ENCODE measurements at regions not wholly inside any gene's neighbourhood (a gene's known extent, or its start where the extent isn't known, plus 50 kb on each side); places are given as distances from the start of the nearest gene placed in this dataset.
A peak's percentile ranks its signal among the peaks of the same experiment; 100 is the strongest.
"Not testable (repeated sequence)": the region's sequence is repeated elsewhere in the genome, so short reads cannot be mapped to it uniquely, and the experiment has no call there.

- Histone ChIP-seq H3K27me3 (ENCODE audit: control insufficient read depth, insufficient read depth, low read length) (no peaks in the 10 kb centered on the region), H3K36me3 (ENCODE audit: control insufficient read depth, insufficient read depth, low read length) (no peaks in the 10 kb centered on the region), H3K4me1 (ENCODE audit: control insufficient read depth, insufficient read depth, low read length) (no peaks in the 10 kb centered on the region), H3K4me3 (ENCODE audit: low read length) (no peak overlapping the region), H3K9me3 (ENCODE audit: control insufficient read depth, low read depth, low read length) (no peaks in the 10 kb centered on the region), H3K27ac (ENCODE audit: low read length) (no peak overlapping the region)
- DNase-seq, result no peak
- no CpG with 5 or more reads among the region's 1 CpG for WGBS (ENCODE audit: insufficient coverage, low lambda C conversion rate)
These were observed 942.2 kb downstream of the CNTNAP5 start for GRCh38 chr2:124967325-124967724.

GRCh38 chr2:124970030-124970429, 944.9 kb downstream of the CNTNAP5 start:
- no peaks in the 10 kb centered on the region for H3K9me3 ChIP-seq (ENCODE audit: control insufficient read depth, low read depth, low read length)
- H3K4me3 ChIP-seq (ENCODE audit: low read length), result no peak overlapping the region
- H3K4me1 ChIP-seq (ENCODE audit: control insufficient read depth, insufficient read depth, low read length), result no peaks in the 10 kb centered on the region
- no peak overlapping the region for H3K27ac ChIP-seq (ENCODE audit: low read length)
- DNase-seq, result no peak
- no peaks in the 10 kb centered on the region for H3K36me3 ChIP-seq (ENCODE audit: control insufficient read depth, insufficient read depth, low read length)
- WGBS (ENCODE audit: insufficient coverage, low lambda C conversion rate), result 100% methylated on average over 1 of the region's 2 CpGs
- H3K27me3 ChIP-seq (ENCODE audit: control insufficient read depth, insufficient read depth, low read length), result no peaks in the 10 kb centered on the region

GRCh38 chr2:124973396-124973795, 948.3 kb downstream of the CNTNAP5 start:
- no CpG with 5 or more reads among the region's 1 CpG for WGBS (ENCODE audit: insufficient coverage, low lambda C conversion rate)
- H3K9me3 ChIP-seq (ENCODE audit: control insufficient read depth, low read depth, low read length), result no peaks in the 10 kb centered on the region
- no peaks in the 10 kb centered on the region for H3K4me1 ChIP-seq (ENCODE audit: control insufficient read depth, insufficient read depth, low read length)
- no peak overlapping the region for H3K4me3 ChIP-seq (ENCODE audit: low read length)
- H3K27me3 ChIP-seq (ENCODE audit: control insufficient read depth, insufficient read depth, low read length), result no peaks in the 10 kb centered on the region
- no peak overlapping the region for H3K27ac ChIP-seq (ENCODE audit: low read length)
- H3K36me3 ChIP-seq (ENCODE audit: control insufficient read depth, insufficient read depth, low read length), result no peaks in the 10 kb centered on the region
- DNase-seq, result no peak

GRCh38 chr2:124975224-124975623, 950.1 kb downstream of the CNTNAP5 start:
- no peaks in the 10 kb centered on the region for H3K4me1 ChIP-seq (ENCODE audit: control insufficient read depth, insufficient read depth, low read length)
- no CpG with 5 or more reads among the region's 3 CpGs for WGBS (ENCODE audit: insufficient coverage, low lambda C conversion rate)

GRCh38 chr2:124975648-124976047, 950.6 kb downstream of the CNTNAP5 start:
- no peaks in the 10 kb centered on the region for H3K4me1 ChIP-seq (ENCODE audit: control insufficient read depth, insufficient read depth, low read length)
- no CpG with 5 or more reads among the region's 2 CpGs for WGBS (ENCODE audit: insufficient coverage, low lambda C conversion rate)

More at GRCh38 chr2:124975224-124975623, 950.1 kb downstream of the CNTNAP5 start:
- Histone ChIP-seq H3K27ac (ENCODE audit: low read length) (no peak overlapping the region), H3K36me3 (ENCODE audit: control insufficient read depth, insufficient read depth, low read length) (no peaks in the 10 kb centered on the region), H3K27me3 (ENCODE audit: control insufficient read depth, insufficient read depth, low read length) (no peaks in the 10 kb centered on the region), H3K9me3 (ENCODE audit: control insufficient read depth, low read depth, low read length) (no peaks in the 10 kb centered on the region), H3K4me3 (ENCODE audit: low read length) (no peak overlapping the region)
- DNase-seq, result no peak

GRCh38 chr2:124978597-124978996, 953.5 kb downstream of the CNTNAP5 start:
- H3K4me1 ChIP-seq (ENCODE audit: control insufficient read depth, insufficient read depth, low read length), result no peaks in the 10 kb centered on the region
- no CpG with 5 or more reads among the region's 3 CpGs for WGBS (ENCODE audit: insufficient coverage, low lambda C conversion rate)
- H3K9me3 ChIP-seq (ENCODE audit: control insufficient read depth, low read depth, low read length), result no peaks in the 10 kb centered on the region

More at GRCh38 chr2:124975648-124976047, 950.6 kb downstream of the CNTNAP5 start:
- H3K27ac ChIP-seq (ENCODE audit: low read length), result no peak overlapping the region
- no peaks in the 10 kb centered on the region for H3K9me3 ChIP-seq (ENCODE audit: control insufficient read depth, low read depth, low read length)
- no peaks in the 10 kb centered on the region for H3K36me3 ChIP-seq (ENCODE audit: control insufficient read depth, insufficient read depth, low read length)
- no peaks in the 10 kb centered on the region for H3K27me3 ChIP-seq (ENCODE audit: control insufficient read depth, insufficient read depth, low read length)
- no peak for DNase-seq
- no peak overlapping the region for H3K4me3 ChIP-seq (ENCODE audit: low read length)

GRCh38 chr2:124983595-124983994, 958.5 kb downstream of the CNTNAP5 start:
- H3K9me3 ChIP-seq (ENCODE audit: control insufficient read depth, low read depth, low read length), result peaks cover 3% of the 10 kb centered on the region
- no peak overlapping the region for H3K4me3 ChIP-seq (ENCODE audit: low read length)
- DNase-seq, result no peak
- no peak overlapping the region for H3K27ac ChIP-seq (ENCODE audit: low read length)
- no peaks in the 10 kb centered on the region for H3K4me1 ChIP-seq (ENCODE audit: control insufficient read depth, insufficient read depth, low read length)
- H3K36me3 ChIP-seq (ENCODE audit: control insufficient read depth, insufficient read depth, low read length), result no peaks in the 10 kb centered on the region
- H3K27me3 ChIP-seq (ENCODE audit: control insufficient read depth, insufficient read depth, low read length), result no peaks in the 10 kb centered on the region

More at GRCh38 chr2:124978597-124978996, 953.5 kb downstream of the CNTNAP5 start:
- no peaks in the 10 kb centered on the region for H3K36me3 ChIP-seq (ENCODE audit: control insufficient read depth, insufficient read depth, low read length)
- H3K27ac ChIP-seq (ENCODE audit: low read length), result no peak overlapping the region
- DNase-seq, result peak; percentile 0 to 5
- H3K27me3 ChIP-seq (ENCODE audit: control insufficient read depth, insufficient read depth, low read length), result no peaks in the 10 kb centered on the region
- H3K4me3 ChIP-seq (ENCODE audit: low read length), result no peak overlapping the region

GRCh38 chr2:124985270-124985669, 960.2 kb downstream of the CNTNAP5 start:
- Histone ChIP-seq H3K4me1 (ENCODE audit: control insufficient read depth, insufficient read depth, low read length) (no peaks in the 10 kb centered on the region), H3K27me3 (ENCODE audit: control insufficient read depth, insufficient read depth, low read length) (no peaks in the 10 kb centered on the region), H3K4me3 (ENCODE audit: low read length) (no peak overlapping the region), H3K27ac (ENCODE audit: low read length) (no peak overlapping the region), H3K9me3 (ENCODE audit: control insufficient read depth, low read depth, low read length) (peaks cover 3% of the 10 kb centered on the region), H3K36me3 (ENCODE audit: control insufficient read depth, insufficient read depth, low read length) (no peaks in the 10 kb centered on the region)
- WGBS (ENCODE audit: insufficient coverage, low lambda C conversion rate), result 50% methylated on average over 1 of the region's 2 CpGs
- DNase-seq, result no peak

- Histone ChIP-seq H3K4me1 (ENCODE audit: control insufficient read depth, insufficient read depth, low read length) (no peaks in the 10 kb centered on the region), H3K27me3 (ENCODE audit: control insufficient read depth, insufficient read depth, low read length) (no peaks in the 10 kb centered on the region), H3K27ac (ENCODE audit: low read length) (no peak overlapping the region), H3K36me3 (ENCODE audit: control insufficient read depth, insufficient read depth, low read length) (no peaks in the 10 kb centered on the region), H3K4me3 (ENCODE audit: low read length) (no peak overlapping the region), H3K9me3 (ENCODE audit: control insufficient read depth, low read depth, low read length) (peaks cover 3% of the 10 kb centered on the region)
- DNase-seq, result no peak
- WGBS (ENCODE audit: insufficient coverage, low lambda C conversion rate), result 44% methylated on average over 3 of the region's 4 CpGs
These were observed 961.0 kb downstream of the CNTNAP5 start for GRCh38 chr2:124986136-124986535.

GRCh38 chr2:124986870-124987269, 961.8 kb downstream of the CNTNAP5 start:
- H3K4me1 ChIP-seq (ENCODE audit: control insufficient read depth, insufficient read depth, low read length); H3K27ac ChIP-seq (ENCODE audit: low read length): not testable (repeated sequence)
- no CpG with 5 or more reads among the region's 11 CpGs for WGBS (ENCODE audit: insufficient coverage, low lambda C conversion rate)

GRCh38 chr2:124987436-124987835, 962.3 kb downstream of the CNTNAP5 start:
- not testable (repeated sequence) for H3K4me1 ChIP-seq (ENCODE audit: control insufficient read depth, insufficient read depth, low read length); H3K36me3 ChIP-seq (ENCODE audit: control insufficient read depth, insufficient read depth, low read length); H3K9me3 ChIP-seq (ENCODE audit: control insufficient read depth, low read depth, low read length); H3K27ac ChIP-seq (ENCODE audit: low read length); DNase-seq; H3K27me3 ChIP-seq (ENCODE audit: control insufficient read depth, insufficient read depth, low read length); H3K4me3 ChIP-seq (ENCODE audit: low read length)
- no CpG with 5 or more reads among the region's 28 CpGs for WGBS (ENCODE audit: insufficient coverage, low lambda C conversion rate)

More at GRCh38 chr2:124986870-124987269, 961.8 kb downstream of the CNTNAP5 start:
- H3K36me3 ChIP-seq (ENCODE audit: control insufficient read depth, insufficient read depth, low read length); DNase-seq; H3K27me3 ChIP-seq (ENCODE audit: control insufficient read depth, insufficient read depth, low read length); H3K9me3 ChIP-seq (ENCODE audit: control insufficient read depth, low read depth, low read length); H3K4me3 ChIP-seq (ENCODE audit: low read length): not testable (repeated sequence)
